DOHH2 (cell line): ENCODE measurements at regions not wholly inside any gene's neighbourhood (a gene's known extent, or its start where the extent isn't known, plus 50 kb on each side); places are given as distances from the start of the nearest gene placed in this dataset.

Experiments
- EZH2phosphoT487 ChIP-seq: fragments of 200-600 bp; sonication (generic); IDR thresholded peaks from 2 replicates; pipeline ENCODE4 v1.6.1; 2017; ENCODE audit warnings: borderline replicate concordance, mild to moderate bottlenecking, antibody characterized with exemption, low read length, moderate library complexity, mixed read lengths
- TF ChIP-seq, protein P1 (sequence below): fragments of 200-600 bp; sonication (generic); IDR thresholded peaks from one replicate; pipeline ENCODE4 v1.5.1; 2014; ENCODE audit warnings: antibody characterized with exemption, mild to moderate bottlenecking, low read depth, low read length; ENCODE audit not compliant: poor library complexity, severe bottlenecking

DNA sequence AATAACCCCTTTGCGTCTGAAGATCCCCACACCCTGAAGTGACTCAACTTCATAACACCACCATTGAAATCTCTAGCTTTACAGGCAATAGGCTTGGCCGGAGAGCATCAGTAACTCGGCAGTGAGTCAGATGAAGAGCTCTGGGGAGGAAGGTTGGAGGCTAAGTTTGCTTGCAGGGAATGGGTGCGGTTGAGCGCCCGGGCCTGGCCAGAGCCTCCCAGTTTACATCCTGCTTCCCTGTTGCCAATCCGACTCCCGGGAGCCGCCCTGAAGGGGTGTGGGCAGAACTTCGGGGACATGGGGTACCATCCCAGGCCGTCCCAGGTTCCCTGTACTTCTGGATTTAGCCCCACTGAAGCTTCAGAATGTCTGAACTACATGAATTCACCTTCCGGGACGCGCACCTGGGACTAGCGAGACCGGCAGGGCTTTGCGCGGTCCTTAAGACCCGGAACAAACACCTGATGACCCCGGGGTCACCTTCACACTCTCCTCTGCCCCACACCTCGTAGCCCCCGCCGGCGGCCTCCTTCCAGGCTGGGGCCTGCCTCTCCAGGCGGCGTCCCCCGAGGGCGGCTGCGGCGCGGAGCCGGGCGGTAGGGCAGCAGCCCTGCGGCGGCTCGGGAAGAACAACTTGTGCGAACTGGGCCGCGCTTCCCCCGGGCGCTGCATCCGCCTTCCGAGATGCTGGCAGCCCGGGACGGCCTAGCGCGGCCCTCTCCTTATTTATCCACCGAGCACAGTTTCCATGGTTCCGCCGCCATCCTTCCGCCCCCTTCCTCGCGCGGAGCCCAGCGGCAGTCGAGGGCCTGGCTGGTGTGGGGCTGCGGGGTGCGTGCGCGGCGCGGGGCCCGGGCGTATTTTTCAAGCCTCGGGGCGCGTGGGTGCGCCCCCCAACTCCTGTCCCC is 56.6 kb upstream of the RREB1 start:
- TF ChIP-seq, protein P1, sequence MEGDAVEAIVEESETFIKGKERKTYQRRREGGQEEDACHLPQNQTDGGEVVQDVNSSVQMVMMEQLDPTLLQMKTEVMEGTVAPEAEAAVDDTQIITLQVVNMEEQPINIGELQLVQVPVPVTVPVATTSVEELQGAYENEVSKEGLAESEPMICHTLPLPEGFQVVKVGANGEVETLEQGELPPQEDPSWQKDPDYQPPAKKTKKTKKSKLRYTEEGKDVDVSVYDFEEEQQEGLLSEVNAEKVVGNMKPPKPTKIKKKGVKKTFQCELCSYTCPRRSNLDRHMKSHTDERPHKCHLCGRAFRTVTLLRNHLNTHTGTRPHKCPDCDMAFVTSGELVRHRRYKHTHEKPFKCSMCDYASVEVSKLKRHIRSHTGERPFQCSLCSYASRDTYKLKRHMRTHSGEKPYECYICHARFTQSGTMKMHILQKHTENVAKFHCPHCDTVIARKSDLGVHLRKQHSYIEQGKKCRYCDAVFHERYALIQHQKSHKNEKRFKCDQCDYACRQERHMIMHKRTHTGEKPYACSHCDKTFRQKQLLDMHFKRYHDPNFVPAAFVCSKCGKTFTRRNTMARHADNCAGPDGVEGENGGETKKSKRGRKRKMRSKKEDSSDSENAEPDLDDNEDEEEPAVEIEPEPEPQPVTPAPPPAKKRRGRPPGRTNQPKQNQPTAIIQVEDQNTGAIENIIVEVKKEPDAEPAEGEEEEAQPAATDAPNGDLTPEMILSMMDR, result no peak
- TF ChIP-seq EZH2phosphoT487, result no peak
